DMS 273 (cell line): ENCODE measurements at regions not wholly inside any gene's neighbourhood (a gene's known extent, or its start where the extent isn't known, plus 50 kb on each side); places are given as distances from the start of the nearest gene placed in this dataset.
A peak's percentile ranks its signal among the peaks of the same experiment; 100 is the strongest.

Experiments
- DNase-seq: peaks from one replicate; lab custom pipeline; 2025; ENCODE audit not compliant: unreplicated experiment; lab: John Stamatoyannopoulos, UW

DNA sequence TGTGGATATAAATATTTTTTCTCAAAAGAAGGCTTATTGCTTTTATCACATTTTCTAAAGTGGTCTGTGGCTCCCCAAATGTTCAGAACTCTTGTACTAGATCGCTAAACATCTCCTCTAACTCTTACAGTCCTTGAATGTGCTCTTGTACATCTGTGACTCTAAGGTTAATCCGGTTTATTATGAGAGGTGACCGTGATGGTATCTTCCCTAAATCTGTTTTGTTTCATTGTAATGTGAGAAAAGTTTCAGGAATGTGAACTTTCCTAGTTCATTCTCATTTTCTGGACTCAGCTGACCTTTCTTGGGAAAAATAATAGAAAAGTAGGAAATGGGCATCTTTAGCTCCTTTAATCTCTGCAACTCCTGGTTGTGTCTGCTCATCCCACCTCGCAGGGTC is 94.5 kb upstream of the CD180 start:
- no peak for DNase-seq

- DNase-seq: no peak
Observed at GRCh38 chr5:67290655-67291054, 94.1 kb upstream of the CD180 start.

GRCh38 chr5:67289763-67290521 is 93.3 kb upstream of the CD180 start:
- no peak for DNase-seq

- no peak for DNase-seq
Observed at GRCh38 chr5:67287510-67288268, 91.1 kb upstream of the CD180 start.

DNA sequence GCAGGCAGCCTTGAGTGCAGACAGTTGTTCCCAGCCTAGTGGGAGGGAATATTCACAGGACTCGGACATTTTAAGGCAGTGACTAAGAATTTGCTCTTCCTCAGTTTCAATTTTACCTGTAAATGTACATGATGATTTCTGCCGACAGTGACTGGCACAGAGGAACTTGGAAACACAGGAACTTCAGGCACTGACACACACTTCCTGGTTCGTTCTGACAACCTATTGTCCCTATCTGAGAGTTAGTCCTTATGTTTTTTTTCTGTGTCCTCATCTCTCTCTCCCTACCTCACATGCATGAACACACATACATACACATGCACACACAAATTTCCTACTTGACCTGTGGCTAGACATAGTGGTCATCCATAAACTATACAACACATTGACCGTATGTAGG is 89.4 kb upstream of the CD180 start:
- no peak for DNase-seq

DNA sequence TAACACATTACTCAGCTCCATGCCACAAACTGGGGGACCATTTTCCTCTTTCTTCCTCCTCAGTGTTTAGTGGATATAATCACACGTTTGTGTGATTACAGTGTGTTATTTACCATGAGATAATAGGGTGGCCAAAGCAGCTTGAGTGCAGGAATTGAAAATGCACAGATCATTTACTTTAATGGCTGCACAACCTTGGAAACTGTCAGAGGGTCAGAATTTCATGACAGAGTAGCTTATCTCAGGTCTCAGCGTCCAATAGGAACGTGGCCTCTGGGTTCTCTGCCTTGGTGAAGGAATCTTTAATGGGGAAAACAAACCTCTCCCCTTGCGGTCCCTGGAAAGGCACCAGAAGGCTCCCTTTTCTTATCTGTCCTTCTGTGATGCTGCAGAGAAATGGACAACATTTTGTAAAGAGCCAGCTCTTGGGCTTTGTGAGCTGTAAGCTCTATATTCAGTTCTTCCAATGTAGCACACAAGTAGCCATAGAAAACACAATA is 87.4 kb upstream of the CD180 start:
- no peak for DNase-seq

GRCh38 chr5:67283275-67283987 is 86.8 kb upstream of the CD180 start:
- DNase-seq: no peak

DNA sequence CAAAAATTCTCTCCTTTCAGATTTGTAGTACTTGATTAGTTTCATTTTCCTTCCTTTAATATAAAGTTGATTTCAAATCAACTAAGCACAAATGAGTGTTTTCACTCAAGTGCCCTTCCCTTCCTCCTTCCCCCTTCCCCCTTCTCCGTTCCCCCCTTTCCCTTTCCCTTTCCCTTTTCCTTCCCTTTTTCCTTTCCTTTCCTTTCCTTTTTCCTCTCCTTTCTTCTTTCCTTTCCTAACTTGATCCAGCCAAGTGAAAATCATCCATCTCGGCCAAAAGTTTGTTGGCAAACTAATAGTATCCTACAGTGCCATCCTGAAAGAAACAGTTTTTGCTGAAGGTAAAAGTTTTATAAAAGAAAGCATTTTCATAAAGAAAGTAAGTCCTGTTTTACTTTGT is 85.3 kb upstream of the CD180 start:
- DNase-seq: no peak

- no peak for DNase-seq
Observed at GRCh38 chr5:67273689-67274356, 77.2 kb upstream of the CD180 start.

DNA sequence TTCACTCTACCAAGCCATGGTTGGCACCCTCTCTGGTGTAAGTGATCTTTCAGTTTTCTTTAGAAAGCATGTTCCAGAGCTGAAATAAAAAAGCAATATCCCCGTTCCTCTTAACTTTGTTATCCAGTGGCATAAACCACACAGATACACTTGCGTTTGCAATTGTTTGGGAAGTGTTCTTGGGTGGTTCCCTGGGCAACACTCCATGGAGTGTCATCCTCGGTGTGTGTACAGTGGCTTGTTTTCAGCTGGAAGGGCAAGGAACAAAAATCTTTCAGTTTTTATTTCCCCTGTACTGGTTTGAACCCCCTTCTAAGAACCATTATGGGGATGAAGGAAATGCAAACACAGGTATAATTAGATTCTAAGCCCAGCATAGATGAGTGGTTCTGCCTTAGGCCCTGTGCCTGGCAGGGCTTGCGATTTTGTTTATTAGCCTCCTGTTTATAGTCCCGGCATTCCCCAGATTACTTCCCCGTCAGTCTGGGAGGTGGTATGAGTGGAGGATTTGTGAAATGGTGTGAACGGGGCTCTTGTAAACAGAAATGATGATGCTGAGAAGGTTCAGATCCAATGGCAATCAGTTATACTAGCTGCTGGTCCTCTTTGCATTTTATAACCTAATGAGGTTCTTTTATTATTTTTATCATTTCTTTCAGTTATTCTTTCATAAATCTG is 76.0 kb upstream of the CD180 start:
- no peak for DNase-seq

DNA sequence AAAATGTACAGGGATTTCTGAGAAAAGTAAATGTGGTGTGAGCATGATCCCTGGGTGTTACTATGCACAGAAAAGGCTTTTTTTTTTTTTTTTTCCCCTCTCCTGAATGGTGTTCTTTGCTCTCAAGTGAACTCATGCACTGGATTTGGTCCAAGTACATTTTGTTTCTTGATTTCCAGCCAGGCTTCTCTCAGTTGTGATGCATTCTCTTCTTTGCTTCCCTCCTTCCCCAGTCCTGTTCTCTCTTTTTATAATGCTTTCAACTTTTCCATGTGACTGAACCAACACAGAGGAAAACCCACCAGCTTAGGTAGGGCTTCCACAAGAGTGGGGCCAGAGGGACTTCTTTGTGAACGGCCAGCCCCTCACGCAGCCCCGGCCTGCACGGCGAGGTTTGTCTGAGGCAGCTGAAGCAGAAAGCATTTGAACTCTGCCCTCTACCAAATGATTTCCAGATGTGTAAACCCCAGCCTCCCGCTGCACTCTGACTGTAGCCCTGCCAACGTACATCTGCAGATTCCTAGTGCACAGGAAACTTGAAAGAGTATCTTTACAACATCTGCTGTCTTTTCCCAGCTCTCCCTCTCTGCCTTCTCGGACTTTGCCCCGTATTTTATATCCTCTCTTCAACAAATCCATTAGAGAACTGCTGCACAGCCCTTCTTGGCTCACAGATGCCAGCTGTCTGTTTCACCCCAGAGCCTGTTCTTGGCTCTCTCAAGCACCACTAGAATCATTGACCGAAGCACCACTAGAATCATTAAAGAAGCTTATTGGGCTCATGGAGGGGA is 71.8 kb upstream of the CD180 start:
- DNase-seq: peak; percentile 84

GRCh38 chr5:67267512-67268216 is 71.1 kb upstream of the CD180 start:
- DNase-seq: peak; percentile 42

DNA sequence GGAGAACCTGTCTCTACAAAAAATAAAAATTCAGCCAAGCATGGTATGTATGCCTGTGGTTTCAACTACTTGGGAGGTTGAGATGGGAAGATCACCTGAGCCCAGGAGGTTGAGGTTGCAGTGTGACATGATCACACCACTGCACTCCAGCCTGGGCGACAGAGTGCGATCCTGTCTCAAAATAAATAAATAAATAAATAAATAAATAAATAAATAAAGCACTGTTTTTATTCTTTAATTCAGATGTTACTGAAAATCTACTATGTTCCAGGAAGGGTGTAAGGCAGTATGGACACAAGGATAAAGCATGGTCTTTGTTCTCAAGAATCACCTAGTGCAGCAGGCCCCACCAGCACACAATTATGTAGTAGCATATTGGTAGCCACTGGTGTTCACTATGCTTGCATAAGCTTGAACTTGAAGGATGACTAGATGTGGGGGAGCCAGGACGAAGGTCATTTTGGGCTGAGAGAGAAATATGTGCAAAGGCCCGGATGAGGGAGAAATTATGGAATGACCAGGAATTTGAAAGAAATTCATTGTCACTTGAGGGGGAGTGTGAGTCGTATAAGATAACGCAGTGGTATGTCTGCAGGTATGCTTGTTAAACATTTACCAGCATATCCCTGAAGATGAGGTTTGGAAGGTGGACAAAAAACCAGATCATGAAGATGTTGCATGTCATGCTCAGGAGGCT is 70.2 kb upstream of the CD180 start:
- no peak for DNase-seq

GRCh38 chr5:67265951-67266350 is 69.4 kb upstream of the CD180 start:
- peak; percentile 4 for DNase-seq

- no peak for DNase-seq
Observed at GRCh38 chr5:67263656-67264408, 67.2 kb upstream of the CD180 start.

GRCh38 chr5:67262956-67263355 is 66.4 kb upstream of the CD180 start:
- DNase-seq: no peak

GRCh38 chr5:67262206-67262605 is 65.6 kb upstream of the CD180 start:
- DNase-seq: no peak
